Fibroblast of lung (primary cell): ENCODE measurements at regions not wholly inside any gene's neighbourhood (a gene's known extent, or its start where the extent isn't known, plus 50 kb on each side); places are given as distances from the start of the nearest gene placed in this dataset.
A peak's percentile ranks its signal among the peaks of the same experiment; 100 is the strongest.

Source experiments
- DNase-seq, 2 donors: peaks; one replicate each; pipeline versions ENCODE4 v3.0.0 to v3.0.0-alpha.2; 2010; ENCODE audit warnings: low read depth in 2 of 2
- H2AFZ ChIP-seq: 2 replicates; pipeline ENCODE4 v1.5.1; 2012; ENCODE audit warnings: low read length, control low read depth, inconsistent platforms
- H3K27ac ChIP-seq: 2 replicates; pipeline ENCODE4 v1.5.1; 2011; ENCODE audit warnings: low read length, control low read depth; ENCODE audit not compliant: insufficient read depth
- H3K27me3 ChIP-seq: 2 replicates; pipeline ENCODE4 v1.5.1; 2011; ENCODE audit warnings: mild to moderate bottlenecking, low read length; ENCODE audit not compliant: control insufficient read depth, insufficient read depth
- H3K36me3 ChIP-seq: 2 replicates; pipeline ENCODE4 v1.5.1; 2011; ENCODE audit warnings: low read length; ENCODE audit not compliant: control insufficient read depth, insufficient read depth
- H3K4me1 ChIP-seq: 2 replicates; pipeline ENCODE4 v1.5.1; 2011; ENCODE audit warnings: low read length; ENCODE audit not compliant: control insufficient read depth, insufficient read depth; ENCODE audit errors: extremely low read depth
- H3K4me2 ChIP-seq: 2 replicates; pipeline ENCODE4 v1.5.1; 2011; ENCODE audit warnings: low read length, control low read depth; ENCODE audit not compliant: insufficient read depth; ENCODE audit errors: extremely low read depth
- H3K4me3 ChIP-seq, 4 experiments: fragments of 200-600 bp in 1 of 4; sonication (generic) in 1 of 4; replicated peaks in 1 of 4; 2 replicates each; pipeline ENCODE4 v1.5.1; 2011 to 2016; ENCODE audit warnings: low read length in 4 of 4, low read depth in 3 of 4, mild to moderate bottlenecking in 3 of 4, control low read depth in 2 of 4, inconsistent platforms in 1 of 4, mixed read lengths in 1 of 4; ENCODE audit not compliant: insufficient read depth in 1 of 4; ENCODE audit errors: control extremely low read depth in 1 of 4
- H3K79me2 ChIP-seq: 2 replicates; pipeline ENCODE4 v1.5.1; 2012; ENCODE audit warnings: mild to moderate bottlenecking, low read length, inconsistent platforms; ENCODE audit not compliant: control insufficient read depth, insufficient read depth
- H3K9ac ChIP-seq: 2 replicates; pipeline ENCODE4 v1.5.1; 2011; ENCODE audit warnings: mild to moderate bottlenecking, low read length, control low read depth; ENCODE audit not compliant: insufficient read depth
- H3K9me3 ChIP-seq: 2 replicates; pipeline ENCODE4 v1.5.1; 2012; ENCODE audit warnings: low read depth, low read length; ENCODE audit not compliant: control insufficient read depth, insufficient read depth
- H4K20me1 ChIP-seq: 2 replicates; pipeline ENCODE4 v1.5.1; 2011; ENCODE audit warnings: low read length; ENCODE audit not compliant: control insufficient read depth, insufficient read depth; ENCODE audit errors: extremely low read depth
- CTCF ChIP-seq, 2 donors: IDR thresholded peaks in 1 of 2; conservative IDR thresholded peaks in 1 of 2; 1 replicate in 1 of 2; 2 replicates in 1 of 2; pipeline ENCODE4 v1.5.1; 2011 to 2012; ENCODE audit warnings: low read length in 2 of 2, control low read depth in 1 of 2, inconsistent platforms in 1 of 2, low read depth in 1 of 2, mild to moderate bottlenecking in 1 of 2
- EZH2 ChIP-seq: IDR thresholded peaks from 2 replicates; pipeline ENCODE4 v1.5.1; 2012; ENCODE audit warnings: low read length, control low read depth, mild to moderate bottlenecking; ENCODE audit errors: missing control alignments

DNA sequence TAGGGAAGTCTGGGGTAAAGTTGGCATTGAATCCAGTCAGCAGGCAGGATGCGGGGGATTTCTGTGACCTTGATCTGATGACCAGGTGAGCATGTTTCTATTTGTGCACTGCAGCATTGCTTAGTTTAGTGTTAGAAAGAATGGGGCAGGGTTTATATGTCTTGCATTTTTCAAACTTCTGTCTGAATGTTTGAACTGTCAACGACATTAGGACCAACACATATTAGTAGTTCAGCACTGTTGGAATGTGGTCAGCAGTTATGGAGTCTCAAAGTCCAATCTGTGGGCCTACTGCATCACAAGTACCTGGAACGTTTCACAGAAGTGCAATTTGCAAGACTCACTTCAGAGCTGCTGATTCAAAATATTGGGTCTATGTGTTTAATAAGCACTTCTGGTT, 276.6 kb upstream of the BMP2 start:
- H3K27ac ChIP-seq = no peak overlapping the region
- no peak overlapping the region for H3K4me3 ChIP-seq
- no peaks in the 10 kb centered on the region for H3K79me2 ChIP-seq
- no peaks in the 10 kb centered on the region for H4K20me1 ChIP-seq
- no peak for DNase-seq
- no peak overlapping the region for H2AFZ ChIP-seq
- H3K4me1 ChIP-seq = no peaks in the 10 kb centered on the region
- H3K36me3 ChIP-seq = no peaks in the 10 kb centered on the region
- TF ChIP-seq EZH2 = no peak
- TF ChIP-seq CTCF (conservative IDR thresholded peaks at IDR 0.05 in 1 of 2, IDR thresholded peaks at IDR 0.05 in 1 of 2; ENCODE audit: low read depth in 1 of 2, low read length in 2 of 2) = no peak
- H3K9me3 ChIP-seq = no peaks in the 10 kb centered on the region
- H3K9ac ChIP-seq = no peak overlapping the region
- no peak overlapping the region for H3K4me2 ChIP-seq
- no peaks in the 10 kb centered on the region for H3K27me3 ChIP-seq

DNA sequence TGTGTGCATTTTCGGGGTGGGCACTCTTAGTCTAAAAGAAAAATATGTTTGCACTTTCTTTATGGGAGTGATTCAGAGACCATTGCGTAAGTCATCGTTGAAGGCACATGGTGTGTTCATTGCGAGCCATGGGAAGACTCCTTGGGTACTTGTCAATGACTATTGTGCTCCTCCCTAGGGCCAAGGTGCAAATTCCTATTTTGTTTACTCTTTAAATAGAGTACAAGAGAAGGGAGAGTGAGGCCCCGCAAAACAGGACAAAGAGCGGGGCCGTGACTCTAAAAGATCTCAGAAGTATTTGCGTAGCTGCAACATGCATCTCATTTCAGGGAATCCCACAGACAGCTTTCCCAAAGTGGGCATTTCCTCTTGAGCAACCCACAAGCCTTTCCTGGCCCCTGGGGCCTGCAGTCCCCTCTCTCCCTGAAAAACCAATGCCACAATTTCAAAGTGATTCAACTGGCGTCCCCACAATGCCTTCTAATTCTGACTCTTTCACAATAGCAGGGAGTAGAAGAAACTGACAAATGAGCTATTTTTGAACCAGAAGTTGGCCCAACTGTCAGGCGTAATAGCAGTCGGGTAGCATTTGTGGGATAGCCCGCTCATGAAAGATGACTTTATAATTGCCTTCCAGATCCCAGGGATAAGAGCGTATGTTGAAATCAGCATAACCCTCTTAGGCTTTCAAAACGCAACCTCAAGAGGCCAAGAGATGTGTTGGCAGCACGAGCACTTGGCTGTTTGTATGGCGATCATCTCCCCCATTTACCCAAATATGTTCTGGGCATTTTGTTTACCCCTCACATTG, 277.9 kb upstream of the BMP2 start:
- H4K20me1 ChIP-seq = no peaks in the 10 kb centered on the region
- no peak overlapping the region for H3K4me3 ChIP-seq
- TF ChIP-seq CTCF (conservative IDR thresholded peaks at IDR 0.05 in 1 of 2, IDR thresholded peaks at IDR 0.05 in 1 of 2; ENCODE audit: low read depth in 1 of 2, low read length in 2 of 2) = no peak
- H3K4me1 ChIP-seq = no peaks in the 10 kb centered on the region
- no peak overlapping the region for H2AFZ ChIP-seq
- DNase-seq = peak; percentile 75 to 89
- no peaks in the 10 kb centered on the region for H3K36me3 ChIP-seq
- no peak overlapping the region for H3K9ac ChIP-seq
- no peaks in the 10 kb centered on the region for H3K9me3 ChIP-seq
- H3K4me2 ChIP-seq = no peak overlapping the region
- H3K27ac ChIP-seq = no peak overlapping the region
- no peaks in the 10 kb centered on the region for H3K27me3 ChIP-seq
- no peaks in the 10 kb centered on the region for H3K79me2 ChIP-seq

- no peak overlapping the region for H3K4me2 ChIP-seq
- no peak overlapping the region for H2AFZ ChIP-seq
- no peaks in the 10 kb centered on the region for H4K20me1 ChIP-seq
- TF ChIP-seq EZH2 (no peak), CTCF (conservative IDR thresholded peaks at IDR 0.05 in 1 of 2, IDR thresholded peaks at IDR 0.05 in 1 of 2; ENCODE audit: low read depth in 1 of 2, low read length in 2 of 2) (no peak)
- no peaks in the 10 kb centered on the region for H3K79me2 ChIP-seq
- H3K36me3 ChIP-seq = no peaks in the 10 kb centered on the region
- H3K4me1 ChIP-seq = no peaks in the 10 kb centered on the region
- no peak overlapping the region for H3K4me3 ChIP-seq
- H3K9me3 ChIP-seq = no peaks in the 10 kb centered on the region
- no peak overlapping the region for H3K27ac ChIP-seq
- H3K27me3 ChIP-seq = peaks cover 3% of the 10 kb centered on the region
- no peak for DNase-seq
- no peak overlapping the region for H3K9ac ChIP-seq
Observed at GRCh38 chr20:6485351-6485750, 282.1 kb upstream of the BMP2 start.
